SH-SY5Y (cell line): ENCODE measurements at regions not wholly inside any gene's neighbourhood (a gene's known extent, or its start where the extent isn't known, plus 50 kb on each side); places are given as distances from the start of the nearest gene placed in this dataset.

Experiments
- GATA2 ChIP-seq: IDR thresholded peaks from 2 replicates; pipeline ENCODE4 v1.6.1; 2011; ENCODE audit warnings: mild to moderate bottlenecking, low read depth, low read length
- GATA3 ChIP-seq: IDR thresholded peaks from 2 replicates; pipeline ENCODE4 v1.6.1; 2011; ENCODE audit warnings: low read depth, mild to moderate bottlenecking, low read length, moderate library complexity

DNA sequence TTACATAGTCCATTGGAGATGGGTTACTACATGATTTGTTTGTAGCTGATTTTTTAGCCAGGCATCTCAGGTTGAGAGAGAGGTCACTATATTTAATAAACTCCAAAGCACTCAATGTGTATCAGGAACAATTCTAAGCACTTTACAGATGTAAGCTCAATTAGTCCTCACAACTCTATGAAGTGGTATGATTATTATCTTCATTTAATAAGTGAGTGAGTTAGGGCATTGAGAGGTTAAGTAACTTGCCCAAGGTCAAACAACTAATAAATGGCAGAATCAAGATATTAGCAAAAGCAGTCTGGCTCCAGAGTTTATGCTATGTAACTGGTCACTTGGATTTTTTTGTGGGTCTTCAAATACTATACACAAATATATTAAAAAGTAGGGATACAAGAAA lies 56.3 kb upstream of the ABI3BP start:
- no peak for TF ChIP-seq GATA2
- no peak for TF ChIP-seq GATA3
